Osteoblast (primary cell): ENCODE measurements at regions not wholly inside any gene's neighbourhood (a gene's known extent, or its start where the extent isn't known, plus 50 kb on each side); places are given as distances from the start of the nearest gene placed in this dataset.
"Not testable (repeated sequence)": the region's sequence is repeated elsewhere in the genome, so short reads cannot be mapped to it uniquely, and the experiment has no call there.

Source experiments
- DNase-seq: peaks from one replicate; pipeline ENCODE4 v3.0.0; 2011; ENCODE audit warnings: low spot score, mixed read lengths; ENCODE audit not compliant: insufficient read length; ENCODE audit errors: missing footprints
- H2AFZ ChIP-seq: 2 replicates; pipeline ENCODE4 v1.6.0; 2011; ENCODE audit warnings: mild to moderate bottlenecking, low read length
- H3K27ac ChIP-seq: 2 replicates; pipeline ENCODE4 v1.5.1; 2011; ENCODE audit warnings: mild to moderate bottlenecking, low read depth, low read length, moderate library complexity
- H3K27me3 ChIP-seq: 2 replicates; pipeline ENCODE4 v1.6.0; 2012; ENCODE audit warnings: mild to moderate bottlenecking, control low read depth, inconsistent platforms, low read length, moderate library complexity; ENCODE audit not compliant: insufficient read depth
- H3K36me3 ChIP-seq: 2 replicates; pipeline ENCODE4 v1.5.1; 2011; ENCODE audit warnings: mild to moderate bottlenecking, low read length, control low read depth, moderate library complexity; ENCODE audit not compliant: insufficient read depth
- H3K4me1 ChIP-seq: 2 replicates; pipeline ENCODE4 v1.5.1; 2011; ENCODE audit warnings: mild to moderate bottlenecking, low read length, control low read depth, moderate library complexity; ENCODE audit not compliant: insufficient read depth
- H3K4me2 ChIP-seq: 2 replicates; pipeline ENCODE4 v1.6.0; 2011; ENCODE audit warnings: mild to moderate bottlenecking, low read length; ENCODE audit not compliant: insufficient read depth
- H3K4me3 ChIP-seq: fragments of 200-600 bp; sonication (generic); 3 replicates; pipeline ENCODE4 v1.5.1; 2012; ENCODE audit warnings: mild to moderate bottlenecking, low read length, inconsistent platforms; ENCODE audit not compliant: insufficient read depth
- H3K79me2 ChIP-seq: 2 replicates; pipeline ENCODE4 v1.6.0; 2012; ENCODE audit warnings: mild to moderate bottlenecking, low read length, control low read depth, inconsistent platforms; ENCODE audit not compliant: insufficient read depth
- H3K9me3 ChIP-seq: 2 replicates; pipeline ENCODE4 v1.5.1; 2011; ENCODE audit warnings: low read depth, low read length, control low read depth
- H4K20me1 ChIP-seq: 2 replicates; pipeline ENCODE4 v1.6.0; 2012; ENCODE audit warnings: mild to moderate bottlenecking, low read length, control low read depth; ENCODE audit not compliant: insufficient read depth
- TF ChIP-seq, protein P1 (sequence below): IDR thresholded peaks from 2 replicates; pipeline ENCODE4 v1.5.1; 2011; ENCODE audit warnings: mild to moderate bottlenecking, low read depth, low read length, moderate library complexity; ENCODE audit errors: extremely low read depth

- no peak overlapping the region for H3K27ac ChIP-seq
Measured at GRCh38 chr12:90706036-90706435, 248.9 kb downstream of the CCER1 start.

GRCh38 chr12:90695415-90695814, 259.6 kb downstream of the CCER1 start:
- no peaks in the 10 kb centered on the region for H3K4me1 ChIP-seq
- no peaks in the 10 kb centered on the region for H4K20me1 ChIP-seq
- no peaks in the 10 kb centered on the region for H3K36me3 ChIP-seq
- H3K4me3 ChIP-seq, result no peak overlapping the region
- peak overlapping the region; percentile 33 for H2AFZ ChIP-seq
- TF ChIP-seq, protein P1, sequence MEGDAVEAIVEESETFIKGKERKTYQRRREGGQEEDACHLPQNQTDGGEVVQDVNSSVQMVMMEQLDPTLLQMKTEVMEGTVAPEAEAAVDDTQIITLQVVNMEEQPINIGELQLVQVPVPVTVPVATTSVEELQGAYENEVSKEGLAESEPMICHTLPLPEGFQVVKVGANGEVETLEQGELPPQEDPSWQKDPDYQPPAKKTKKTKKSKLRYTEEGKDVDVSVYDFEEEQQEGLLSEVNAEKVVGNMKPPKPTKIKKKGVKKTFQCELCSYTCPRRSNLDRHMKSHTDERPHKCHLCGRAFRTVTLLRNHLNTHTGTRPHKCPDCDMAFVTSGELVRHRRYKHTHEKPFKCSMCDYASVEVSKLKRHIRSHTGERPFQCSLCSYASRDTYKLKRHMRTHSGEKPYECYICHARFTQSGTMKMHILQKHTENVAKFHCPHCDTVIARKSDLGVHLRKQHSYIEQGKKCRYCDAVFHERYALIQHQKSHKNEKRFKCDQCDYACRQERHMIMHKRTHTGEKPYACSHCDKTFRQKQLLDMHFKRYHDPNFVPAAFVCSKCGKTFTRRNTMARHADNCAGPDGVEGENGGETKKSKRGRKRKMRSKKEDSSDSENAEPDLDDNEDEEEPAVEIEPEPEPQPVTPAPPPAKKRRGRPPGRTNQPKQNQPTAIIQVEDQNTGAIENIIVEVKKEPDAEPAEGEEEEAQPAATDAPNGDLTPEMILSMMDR, result peak; percentile 45
- H3K4me2 ChIP-seq, result peak overlapping the region; percentile 0
- no peak for DNase-seq
- no peak overlapping the region for H3K27ac ChIP-seq
- H3K9me3 ChIP-seq, result no peaks in the 10 kb centered on the region
- H3K79me2 ChIP-seq, result no peaks in the 10 kb centered on the region
- no peaks in the 10 kb centered on the region for H3K27me3 ChIP-seq

More at GRCh38 chr12:90706036-90706435, 248.9 kb downstream of the CCER1 start:
- H3K79me2 ChIP-seq, result no peaks in the 10 kb centered on the region
- H3K9me3 ChIP-seq, result no peaks in the 10 kb centered on the region
- DNase-seq, result no peak
- H4K20me1 ChIP-seq, result no peaks in the 10 kb centered on the region
- no peak overlapping the region for H2AFZ ChIP-seq
- H3K27me3 ChIP-seq, result no peaks in the 10 kb centered on the region
- no peaks in the 10 kb centered on the region for H3K4me1 ChIP-seq
- TF ChIP-seq, protein P1, result no peak
- H3K36me3 ChIP-seq, result no peaks in the 10 kb centered on the region
- no peak overlapping the region for H3K4me2 ChIP-seq
- no peak overlapping the region for H3K4me3 ChIP-seq

DNA sequence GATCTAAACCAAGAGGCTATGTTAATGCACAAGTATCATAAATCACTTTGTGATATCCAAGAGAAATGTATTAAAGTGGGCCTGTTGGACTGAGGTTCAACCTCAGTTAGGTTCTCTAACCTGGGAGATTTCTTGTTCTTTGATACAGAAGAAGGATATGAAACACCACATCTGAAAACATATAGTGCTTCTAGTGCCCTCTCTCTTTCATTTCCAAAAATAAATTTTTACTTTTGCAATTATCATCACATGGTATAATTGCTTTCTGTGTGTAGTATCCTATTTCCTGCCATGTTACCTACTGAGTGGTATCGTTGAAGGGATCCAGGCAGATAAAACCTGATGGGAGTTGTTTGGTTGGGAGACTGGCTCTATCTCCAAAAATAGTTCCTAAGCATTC, 264.9 kb downstream of the CCER1 start:
- peak overlapping the region; percentile 40 for H2AFZ ChIP-seq

DNA sequence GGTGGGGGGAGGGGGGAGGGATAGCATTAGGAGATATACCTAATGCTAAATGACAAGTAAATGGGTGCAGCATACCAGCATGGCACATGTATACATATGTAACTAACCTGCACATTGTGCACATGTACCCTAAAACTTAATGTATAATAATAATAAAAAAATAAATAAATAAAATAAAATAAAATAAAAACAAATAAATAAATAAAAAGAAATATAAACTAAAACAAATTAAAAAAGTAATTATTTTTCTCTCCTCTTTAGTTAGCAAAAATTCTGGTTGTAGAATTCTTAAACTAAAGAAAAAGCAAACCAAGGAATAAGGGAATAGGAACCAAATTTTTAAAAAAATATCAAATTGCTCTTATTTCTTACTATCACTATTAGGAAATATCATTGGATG, 267.3 kb downstream of the CCER1 start:
- H3K4me3 ChIP-seq, H3K9me3 ChIP-seq, H3K79me2 ChIP-seq, H3K27ac ChIP-seq, H3K4me2 ChIP-seq, H3K36me3 ChIP-seq, H3K27me3 ChIP-seq, H3K4me1 ChIP-seq, H2AFZ ChIP-seq, H4K20me1 ChIP-seq, DNase-seq: not testable (repeated sequence)

More for the DNA sequence above, 264.9 kb downstream of the CCER1 start:
- Histone ChIP-seq H3K4me1 (no peaks in the 10 kb centered on the region), H4K20me1 (no peaks in the 10 kb centered on the region), H3K27ac (no peak overlapping the region), H3K27me3 (no peaks in the 10 kb centered on the region), H3K36me3 (no peaks in the 10 kb centered on the region), H3K4me2 (no peak overlapping the region), H3K9me3 (no peaks in the 10 kb centered on the region), H3K79me2 (no peaks in the 10 kb centered on the region), H3K4me3 (no peak overlapping the region)
- no peak for DNase-seq
- TF ChIP-seq, protein P1, result no peak
